ENCODE measurements at regions not wholly inside any gene's neighbourhood (a gene's known extent, or its start where the extent isn't known, plus 50 kb on each side); places are given as distances from the start of the nearest gene placed in this dataset.

- TF ChIP-seq, protein P1, sequence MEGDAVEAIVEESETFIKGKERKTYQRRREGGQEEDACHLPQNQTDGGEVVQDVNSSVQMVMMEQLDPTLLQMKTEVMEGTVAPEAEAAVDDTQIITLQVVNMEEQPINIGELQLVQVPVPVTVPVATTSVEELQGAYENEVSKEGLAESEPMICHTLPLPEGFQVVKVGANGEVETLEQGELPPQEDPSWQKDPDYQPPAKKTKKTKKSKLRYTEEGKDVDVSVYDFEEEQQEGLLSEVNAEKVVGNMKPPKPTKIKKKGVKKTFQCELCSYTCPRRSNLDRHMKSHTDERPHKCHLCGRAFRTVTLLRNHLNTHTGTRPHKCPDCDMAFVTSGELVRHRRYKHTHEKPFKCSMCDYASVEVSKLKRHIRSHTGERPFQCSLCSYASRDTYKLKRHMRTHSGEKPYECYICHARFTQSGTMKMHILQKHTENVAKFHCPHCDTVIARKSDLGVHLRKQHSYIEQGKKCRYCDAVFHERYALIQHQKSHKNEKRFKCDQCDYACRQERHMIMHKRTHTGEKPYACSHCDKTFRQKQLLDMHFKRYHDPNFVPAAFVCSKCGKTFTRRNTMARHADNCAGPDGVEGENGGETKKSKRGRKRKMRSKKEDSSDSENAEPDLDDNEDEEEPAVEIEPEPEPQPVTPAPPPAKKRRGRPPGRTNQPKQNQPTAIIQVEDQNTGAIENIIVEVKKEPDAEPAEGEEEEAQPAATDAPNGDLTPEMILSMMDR (IDR thresholded peaks at IDR 0.05 in 2 of 3, conservative IDR thresholded peaks at IDR 0.05 in 1 of 3; ENCODE audit: control insufficient read depth in 2 of 3, extremely low read depth in 1 of 3, insufficient read depth in 1 of 3, low read depth in 3 of 3, low read length in 3 of 3), result no peak
- no peak for TF ChIP-seq SMAD5 (IDR thresholded peaks at IDR 0.05; ENCODE audit: low read depth)
- no peak for TF ChIP-seq ZBTB33 (IDR thresholded peaks at IDR 0.05)
- TF ChIP-seq, protein P2, sequence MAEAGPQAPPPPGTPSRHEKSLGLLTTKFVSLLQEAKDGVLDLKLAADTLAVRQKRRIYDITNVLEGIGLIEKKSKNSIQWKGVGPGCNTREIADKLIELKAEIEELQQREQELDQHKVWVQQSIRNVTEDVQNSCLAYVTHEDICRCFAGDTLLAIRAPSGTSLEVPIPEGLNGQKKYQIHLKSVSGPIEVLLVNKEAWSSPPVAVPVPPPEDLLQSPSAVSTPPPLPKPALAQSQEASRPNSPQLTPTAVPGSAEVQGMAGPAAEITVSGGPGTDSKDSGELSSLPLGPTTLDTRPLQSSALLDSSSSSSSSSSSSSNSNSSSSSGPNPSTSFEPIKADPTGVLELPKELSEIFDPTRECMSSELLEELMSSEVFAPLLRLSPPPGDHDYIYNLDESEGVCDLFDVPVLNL (IDR thresholded peaks at IDR 0.05; ENCODE audit: low read depth, low read length), result no peak
- TF ChIP-seq ZNF274 (IDR thresholded peaks at IDR 0.05; ENCODE audit: insufficient read depth, insufficient read length), result no peak
- no peak for TF ChIP-seq SPI1 (IDR thresholded peaks at IDR 0.05; ENCODE audit: borderline replicate concordance, insufficient read depth, low read depth, low read length)
- TF ChIP-seq RAD21 (IDR thresholded peaks at IDR 0.05; ENCODE audit: insufficient read depth, low read depth, low read length), result no peak
These were observed 321.2 kb upstream of the FAR2 start for GRCh38 chr12:28827861-28828260.
